Endometrium (tissue), 2 donors: ENCODE measurements at regions not wholly inside any gene's neighbourhood (a gene's known extent, or its start where the extent isn't known, plus 50 kb on each side); places are given as distances from the start of the nearest gene placed in this dataset.
"Not testable (repeated sequence)": the region's sequence is repeated elsewhere in the genome, so short reads cannot be mapped to it uniquely, and the experiment has no call there.

Experiments used
- FAIRE-seq: peaks from 2 replicates; lab custom pipeline; 2012; peaks lifted over from hg19 to GRCh38; lab: Jason Lieb, UNC
- donor health status: control.
- donor health status: control.

DNA sequence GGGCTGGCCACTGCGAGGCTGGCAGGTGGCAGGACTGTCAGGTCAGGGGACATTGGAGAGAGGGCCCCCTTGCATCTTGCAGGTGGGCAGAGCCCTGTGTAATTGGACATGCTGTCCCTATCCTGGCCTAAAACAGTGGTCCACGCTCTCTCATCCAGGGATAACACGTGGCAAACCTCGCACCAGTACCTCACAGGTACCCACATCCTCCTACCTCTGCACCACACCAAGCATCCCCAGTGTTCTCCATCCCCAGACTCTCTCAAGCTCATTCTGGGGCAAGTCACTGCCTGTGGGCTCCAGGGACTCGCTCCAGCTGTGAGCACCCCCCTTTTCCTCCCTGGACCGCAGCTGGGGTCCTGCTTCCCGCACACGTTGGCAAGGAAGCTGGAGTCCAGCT, 212.3 kb upstream of the LRRC61 start:
- FAIRE-seq: not testable (repeated sequence)

- FAIRE-seq: not testable (repeated sequence)
Measured at GRCh38 chr7:150111373-150112139, 211.6 kb upstream of the LRRC61 start.

GRCh38 chr7:150113301-150113700, 209.9 kb upstream of the LRRC61 start:
- not testable (repeated sequence) for FAIRE-seq

GRCh38 chr7:150114591-150114990, 208.6 kb upstream of the LRRC61 start:
- not testable (repeated sequence) for FAIRE-seq

GRCh38 chr7:150119966-150120365, 203.2 kb upstream of the LRRC61 start:
- FAIRE-seq: not testable (repeated sequence)

DNA sequence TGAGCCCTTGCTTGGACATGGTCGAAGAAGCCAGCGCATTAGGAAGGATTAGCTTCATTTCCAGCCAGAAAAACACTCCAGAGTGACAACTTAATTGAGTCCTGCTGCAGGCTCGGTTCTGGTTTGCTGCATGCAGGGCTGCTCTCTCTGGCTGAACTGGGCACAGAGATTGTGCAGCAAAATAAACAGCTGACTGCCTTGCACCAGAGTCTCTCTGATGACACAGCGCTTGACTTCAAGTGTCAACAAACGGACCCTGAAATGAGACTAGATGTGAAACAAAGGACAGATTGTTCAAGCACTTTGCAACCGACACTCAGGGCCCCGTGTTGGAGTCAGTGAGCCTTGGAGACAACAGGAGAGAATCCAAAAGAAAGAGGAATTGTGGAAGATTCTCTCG, 197.3 kb upstream of the LRRC61 start:
- FAIRE-seq: not testable (repeated sequence)

DNA sequence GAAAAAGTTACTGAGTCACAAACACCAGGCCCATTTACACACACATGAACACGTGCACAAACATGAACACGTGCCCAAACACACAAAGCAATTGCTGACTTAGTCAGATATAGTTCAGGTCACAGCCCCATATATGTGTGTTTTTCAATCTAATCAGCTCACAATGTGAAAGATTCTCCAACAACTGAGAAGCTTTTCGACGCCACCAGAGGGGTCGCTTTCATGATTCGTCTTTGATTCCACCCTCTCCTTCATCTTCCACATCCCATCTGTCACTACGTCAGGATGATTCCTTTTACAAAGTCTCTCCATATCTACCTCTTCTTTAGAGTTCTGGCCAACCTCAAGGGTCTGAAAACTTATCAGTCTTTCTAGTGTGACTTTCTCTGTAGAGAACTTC, 188.7 kb upstream of the LRRC61 start:
- not testable (repeated sequence) for FAIRE-seq

DNA sequence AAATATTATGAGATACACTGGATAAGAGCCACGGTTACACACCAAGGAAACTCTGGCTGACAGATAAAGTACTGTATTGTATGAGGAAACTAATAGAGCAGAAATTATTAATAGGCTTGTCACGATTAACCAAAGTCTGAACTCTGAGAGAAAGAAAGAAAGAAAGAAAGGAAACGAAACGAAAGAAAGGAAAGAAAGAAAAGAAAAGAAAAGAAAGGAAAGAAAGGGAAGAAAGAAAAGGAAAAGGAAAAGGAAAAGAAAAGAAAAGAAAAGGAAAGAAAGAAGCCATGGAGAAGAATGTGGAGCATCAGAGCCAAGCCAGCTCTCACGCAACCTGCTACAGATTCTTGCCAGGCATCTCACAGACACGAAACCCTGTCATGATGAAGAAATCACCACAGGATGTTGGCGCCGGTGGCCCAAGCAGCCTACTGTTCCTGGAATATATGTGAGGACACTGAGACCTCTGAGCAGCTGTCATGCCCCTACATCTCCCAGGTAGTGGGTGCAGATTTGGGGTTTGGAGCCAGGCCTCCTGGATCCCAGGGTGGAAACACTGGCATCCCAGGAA, 187.4 kb upstream of the LRRC61 start:
- not testable (repeated sequence) for FAIRE-seq

- FAIRE-seq: not testable (repeated sequence)
Measured at GRCh38 chr7:150139840-150140239, 183.3 kb upstream of the LRRC61 start.

DNA sequence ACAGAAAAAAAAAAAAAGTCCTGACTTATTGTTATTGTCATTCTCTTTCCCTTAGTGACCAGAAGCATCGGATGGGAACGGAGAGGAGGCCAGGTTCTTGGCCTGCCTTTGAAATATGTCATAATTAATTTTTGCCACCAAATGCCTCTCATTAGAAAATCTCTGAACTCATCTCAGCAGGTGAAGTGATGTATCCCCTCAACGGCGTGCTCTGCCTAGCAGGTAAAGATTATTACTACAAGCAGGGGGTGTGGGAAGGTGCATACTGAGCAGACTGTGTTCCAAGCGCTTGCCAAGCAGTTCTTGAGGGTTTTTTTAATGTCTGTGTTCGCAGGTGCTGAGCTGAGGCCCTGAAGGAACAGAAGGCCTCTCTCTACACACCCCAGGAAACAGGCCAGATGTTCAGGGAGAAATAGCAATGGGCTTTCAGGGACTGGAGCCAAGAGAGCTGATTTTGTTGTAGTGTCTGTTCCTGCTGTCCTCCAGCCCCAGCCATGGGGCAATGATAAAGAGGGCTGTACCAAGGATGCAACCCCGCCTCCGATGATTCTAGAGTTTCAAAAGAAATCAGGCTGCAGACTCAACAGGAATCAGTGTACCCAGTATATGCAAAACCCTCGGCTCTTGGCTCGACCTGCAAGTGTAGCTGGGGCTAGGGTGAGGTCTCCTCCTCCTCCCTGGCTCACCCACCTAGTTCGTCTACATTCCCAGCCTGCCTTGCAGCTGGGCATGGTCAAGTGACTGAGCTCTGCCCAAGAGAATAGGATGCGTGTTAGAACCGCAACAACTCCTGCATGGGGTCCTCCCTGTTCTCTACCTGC, 181.4 kb upstream of the LRRC61 start:
- FAIRE-seq: not testable (repeated sequence)

DNA sequence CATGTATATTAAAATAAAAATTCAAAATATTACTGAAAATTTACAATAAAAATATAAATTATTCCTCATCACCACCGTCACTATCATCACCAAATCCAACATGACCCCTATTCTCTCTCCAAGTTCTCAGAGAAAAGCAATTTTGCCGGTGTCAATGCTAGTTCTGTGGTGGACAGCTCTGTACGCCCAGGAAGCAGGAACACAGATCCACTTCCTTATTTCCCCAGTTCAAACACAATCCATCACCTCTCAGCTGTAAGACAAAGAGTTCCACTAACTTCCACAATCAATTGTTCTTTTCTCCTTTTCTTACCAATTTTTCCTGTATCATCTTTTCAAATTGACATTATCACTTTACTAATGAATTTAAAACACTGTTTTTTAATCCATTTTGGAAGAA, 177.0 kb upstream of the LRRC61 start:
- FAIRE-seq: not testable (repeated sequence)

GRCh38 chr7:150147524-150147923, 175.6 kb upstream of the LRRC61 start:
- FAIRE-seq: not testable (repeated sequence)

DNA sequence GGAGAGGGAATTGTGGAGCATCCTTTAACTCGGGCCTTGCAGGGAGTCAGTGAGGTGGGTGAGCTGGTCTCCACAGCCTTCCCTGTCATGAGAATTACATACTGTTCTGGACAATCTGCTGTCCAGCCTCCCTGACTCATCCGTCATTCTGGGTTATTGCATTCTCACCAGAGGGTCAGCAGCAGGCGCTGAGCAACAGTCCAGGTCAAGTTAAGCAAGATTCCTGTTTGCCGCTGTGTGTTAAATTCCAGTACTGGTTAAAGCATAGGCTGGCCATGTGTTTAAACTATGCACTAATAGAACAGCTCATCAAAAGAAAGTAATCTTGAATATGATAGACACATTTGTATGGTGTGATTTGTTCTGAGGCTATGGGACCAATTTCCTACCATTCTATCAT, 167.1 kb upstream of the LRRC61 start:
- not testable (repeated sequence) for FAIRE-seq

DNA sequence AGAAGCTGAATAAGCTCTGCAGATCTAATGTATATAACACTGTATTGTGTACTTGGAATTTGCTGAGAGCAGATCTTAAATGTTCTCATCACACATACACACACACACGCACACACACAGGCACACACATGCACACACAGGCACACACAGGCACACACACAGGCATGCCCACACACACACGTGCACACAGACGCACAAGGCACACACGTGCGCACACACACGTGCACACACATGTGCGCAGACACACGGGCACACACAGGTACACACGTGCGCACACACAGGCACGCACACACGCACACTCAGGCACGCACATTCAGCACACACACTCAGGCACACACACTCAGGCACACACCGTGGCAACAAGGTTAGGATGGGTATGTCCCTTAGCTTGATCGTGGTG, 164.5 kb upstream of the LRRC61 start:
- FAIRE-seq: not testable (repeated sequence)

DNA sequence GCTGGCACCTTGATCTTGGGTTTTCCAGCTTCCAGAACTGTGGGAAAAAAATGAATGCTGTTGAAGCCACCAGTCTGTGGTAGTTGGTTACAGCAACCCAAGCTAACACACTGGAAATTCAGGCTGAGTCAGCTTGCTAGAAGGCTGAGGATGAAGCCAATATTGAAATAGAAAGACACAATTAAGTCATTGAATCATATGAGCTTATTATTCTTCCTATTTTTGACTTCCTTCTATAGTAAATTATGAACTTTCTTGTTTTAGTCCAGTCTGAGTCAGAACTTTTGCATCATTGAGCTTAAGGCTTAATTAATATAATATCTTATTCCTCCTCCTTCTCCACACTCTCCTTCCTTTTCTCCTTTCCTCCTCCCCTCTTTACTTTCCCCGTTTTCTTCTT, 153.6 kb upstream of the LRRC61 start:
- not testable (repeated sequence) for FAIRE-seq

DNA sequence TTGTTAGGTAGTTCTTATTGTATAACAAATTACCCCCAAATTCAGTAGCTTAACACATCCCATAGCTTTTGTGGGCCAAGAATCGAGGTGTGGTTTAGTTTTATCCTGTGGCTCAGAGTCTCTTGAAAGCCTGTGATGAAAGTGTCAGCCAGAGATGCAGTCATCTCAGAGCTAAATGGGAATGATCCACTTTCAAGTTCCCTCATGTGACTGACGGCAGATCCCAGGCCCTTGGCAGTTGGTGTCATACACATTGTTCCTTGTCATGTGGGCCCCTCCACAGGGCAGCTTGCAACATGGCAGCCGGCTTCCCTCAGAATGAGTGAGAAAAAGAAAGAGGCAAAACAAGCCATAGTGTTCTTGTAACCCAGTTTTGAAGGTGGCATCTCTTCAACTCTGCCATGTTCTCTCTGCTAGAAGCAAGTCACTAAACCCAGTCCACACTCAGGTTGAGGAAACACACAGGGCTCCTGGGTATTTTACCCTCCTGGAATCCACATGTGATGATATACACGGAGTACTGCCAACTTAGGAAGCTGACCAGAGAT, 153.1 kb upstream of the LRRC61 start:
- FAIRE-seq: not testable (repeated sequence)

GRCh38 chr7:150183602-150184001, 139.6 kb upstream of the LRRC61 start:
- FAIRE-seq: not testable (repeated sequence)

GRCh38 chr7:150189963-150190362, 133.2 kb upstream of the LRRC61 start:
- FAIRE-seq: peak; percentile 51

DNA sequence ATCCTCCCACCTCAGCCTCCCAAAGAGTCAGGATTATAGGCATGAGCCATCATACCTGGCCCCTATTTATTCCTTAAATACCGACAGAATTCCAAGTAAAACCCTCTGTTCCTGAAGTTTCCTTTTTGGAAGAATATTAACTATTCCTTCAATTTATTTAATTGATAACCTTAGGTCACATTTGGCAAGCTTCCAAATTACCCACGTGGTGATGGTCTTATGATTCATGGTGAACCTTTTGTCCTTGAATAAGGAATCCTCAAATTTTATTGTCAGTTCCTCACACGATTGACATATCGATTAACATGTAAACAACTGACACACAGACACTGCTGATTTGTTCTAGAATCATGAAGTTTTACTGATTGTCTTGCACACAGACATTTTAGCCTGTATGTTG, 130.6 kb upstream of the LRRC61 start:
- not testable (repeated sequence) for FAIRE-seq

- not testable (repeated sequence) for FAIRE-seq
Measured at GRCh38 chr7:150193866-150194265, 129.3 kb upstream of the LRRC61 start.
